ENCODE measurements at regions not wholly inside any gene's neighbourhood (a gene's known extent, or its start where the extent isn't known, plus 50 kb on each side); places are given as distances from the start of the nearest gene placed in this dataset.
"Not testable (repeated sequence)": the region's sequence is repeated elsewhere in the genome, so short reads cannot be mapped to it uniquely, and the experiment has no call there.

DNA sequence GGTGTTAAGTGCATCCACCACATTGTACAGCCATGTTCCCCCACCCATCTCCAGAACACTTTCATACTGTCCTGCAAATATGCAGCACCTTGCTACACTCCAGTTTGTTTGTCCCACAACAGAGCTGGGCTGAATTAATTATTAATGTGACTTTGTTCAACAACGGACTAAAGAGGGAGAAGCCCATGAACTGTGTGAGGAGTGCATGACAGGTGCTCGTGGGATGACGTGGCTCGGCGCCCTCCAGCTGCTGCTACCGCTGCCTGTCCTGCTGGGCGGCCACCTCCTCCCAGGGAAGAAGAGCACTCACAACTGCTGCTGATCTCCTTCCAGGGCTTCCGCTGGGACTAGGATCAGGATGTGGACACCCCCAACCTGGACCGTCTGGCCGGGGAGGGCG, 111.2 kb upstream of the DEFB108B start:
- not testable (repeated sequence) for DNase-seq

DNA sequence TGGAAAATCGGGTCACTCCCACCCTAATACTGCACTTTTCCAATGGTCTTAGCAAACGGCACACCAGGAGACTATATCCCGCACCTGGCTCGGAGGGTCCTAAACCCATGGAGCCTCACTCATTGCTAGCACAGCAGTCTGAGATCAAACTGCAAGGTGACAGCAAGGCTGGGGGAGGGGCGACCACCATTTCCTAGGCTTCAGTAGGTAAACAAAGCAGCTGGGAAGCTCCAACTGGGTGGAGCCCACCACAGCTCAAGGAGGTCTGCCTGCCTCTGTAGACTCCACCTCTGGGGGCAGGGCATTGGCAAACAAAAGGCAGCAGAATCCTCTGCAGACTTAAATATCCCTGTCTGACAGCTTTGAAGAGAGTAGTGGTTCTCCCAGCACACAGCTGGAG, 109.0 kb upstream of the DEFB108B start:
- H3K4me3 ChIP-seq; H3K9me3 ChIP-seq; intact Hi-C loops (cut with DNase I); H3K4me1 ChIP-seq; H3K27ac ChIP-seq; H3K27me3 ChIP-seq; H3K36me3 ChIP-seq; DNase-seq: not testable (repeated sequence)
- WGBS, 2 donors: no CpG with 5 or more reads among the region's 5 CpGs

More for the DNA sequence above, 111.2 kb upstream of the DEFB108B start:
- H3K27me3 ChIP-seq; H3K27ac ChIP-seq; H3K9me3 ChIP-seq; H3K4me3 ChIP-seq; H3K4me1 ChIP-seq; intact Hi-C loops (cut with DNase I); H3K36me3 ChIP-seq: not testable (repeated sequence)
- 71 to 80% methylated on average over 5 to 6 of the region's 11 CpGs for WGBS, 2 donors

DNA sequence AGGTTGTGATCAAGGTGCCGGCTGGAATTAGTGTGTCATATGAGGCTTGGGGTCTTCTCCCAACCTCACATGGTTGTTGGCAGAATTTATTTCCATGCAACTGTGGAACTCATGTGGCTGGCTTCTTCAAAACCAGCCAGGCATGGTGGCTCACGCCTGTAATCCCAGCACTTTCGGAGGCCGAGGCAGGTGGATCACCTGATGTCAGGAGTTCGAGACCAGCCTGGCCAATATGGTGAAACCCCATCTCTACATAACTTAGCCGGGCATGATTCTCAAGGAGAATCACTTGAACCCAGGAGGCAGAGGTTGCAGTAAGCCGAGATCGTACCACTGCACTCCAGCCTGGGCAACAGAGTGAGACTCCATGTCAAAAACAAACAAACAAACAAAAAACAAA, 102.3 kb upstream of the DEFB108B start:
- not testable (repeated sequence) for H3K9me3 ChIP-seq, DNase-seq
- 87% methylated on average over 7 of the region's 8 CpGs; no CpG with 5 or more reads in 1 of the 2 donors for WGBS, 2 donors

DNA sequence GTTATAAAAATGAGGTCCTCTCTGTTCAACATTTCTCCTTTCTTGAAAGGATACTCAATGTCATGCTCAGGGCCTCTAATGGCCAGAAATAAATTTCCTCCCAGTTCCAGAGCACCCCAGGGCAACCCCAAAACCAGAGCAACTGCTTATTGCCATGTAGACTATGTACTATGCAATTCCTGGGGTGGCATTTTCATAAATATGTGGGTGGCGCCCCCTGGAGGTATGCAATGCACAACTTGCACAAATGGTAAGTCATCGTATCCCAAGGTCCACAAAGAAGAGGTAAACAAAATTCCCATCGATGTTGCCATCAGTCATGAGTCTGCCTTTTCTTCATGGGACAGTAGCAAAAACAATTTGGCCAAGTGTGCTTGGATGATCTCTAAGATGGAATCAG, 98.6 kb upstream of the DEFB108B start:
- no CpG with 5 or more reads among the region's 3 CpGs for WGBS, 2 donors
- H3K9me3 ChIP-seq, DNase-seq: not testable (repeated sequence)

More for the DNA sequence above, 102.3 kb upstream of the DEFB108B start:
- H3K27ac ChIP-seq; H3K4me1 ChIP-seq; H3K36me3 ChIP-seq; H3K27me3 ChIP-seq; intact Hi-C loops (cut with DNase I); H3K4me3 ChIP-seq: not testable (repeated sequence)

DNA sequence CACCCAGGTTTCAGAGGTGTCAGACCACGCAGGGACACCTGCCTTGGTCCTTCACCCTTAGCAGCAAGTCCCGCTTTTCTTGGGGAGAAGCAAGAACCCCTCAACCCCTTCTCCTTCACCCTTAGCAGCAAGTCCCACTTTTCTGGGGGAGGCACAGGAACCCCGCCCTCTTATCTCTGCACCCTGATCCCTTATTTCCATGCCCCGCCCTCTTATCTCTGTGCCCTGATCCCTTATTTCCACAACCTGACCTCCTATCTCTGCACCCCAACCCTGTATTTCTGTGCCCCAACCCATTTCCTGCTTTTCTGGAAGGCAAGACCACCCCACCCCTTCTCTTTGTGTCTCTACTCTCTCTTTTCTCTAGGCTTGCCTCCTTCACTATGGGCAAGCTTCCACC, 94.7 kb upstream of the DEFB108B start:
- H3K36me3 ChIP-seq; H3K27me3 ChIP-seq; DNase-seq; H3K9me3 ChIP-seq; intact Hi-C loops (cut with DNase I); H3K4me1 ChIP-seq; H3K4me3 ChIP-seq; H3K27ac ChIP-seq: not testable (repeated sequence)
- 82 to 89% methylated on average over 4 of the region's 4 CpGs for WGBS, 2 donors

More for the DNA sequence above, 98.6 kb upstream of the DEFB108B start:
- H3K4me3 ChIP-seq; H3K36me3 ChIP-seq; H3K4me1 ChIP-seq; H3K27me3 ChIP-seq; intact Hi-C loops (cut with DNase I); H3K27ac ChIP-seq: not testable (repeated sequence)
- TF ChIP-seq, protein P1, sequence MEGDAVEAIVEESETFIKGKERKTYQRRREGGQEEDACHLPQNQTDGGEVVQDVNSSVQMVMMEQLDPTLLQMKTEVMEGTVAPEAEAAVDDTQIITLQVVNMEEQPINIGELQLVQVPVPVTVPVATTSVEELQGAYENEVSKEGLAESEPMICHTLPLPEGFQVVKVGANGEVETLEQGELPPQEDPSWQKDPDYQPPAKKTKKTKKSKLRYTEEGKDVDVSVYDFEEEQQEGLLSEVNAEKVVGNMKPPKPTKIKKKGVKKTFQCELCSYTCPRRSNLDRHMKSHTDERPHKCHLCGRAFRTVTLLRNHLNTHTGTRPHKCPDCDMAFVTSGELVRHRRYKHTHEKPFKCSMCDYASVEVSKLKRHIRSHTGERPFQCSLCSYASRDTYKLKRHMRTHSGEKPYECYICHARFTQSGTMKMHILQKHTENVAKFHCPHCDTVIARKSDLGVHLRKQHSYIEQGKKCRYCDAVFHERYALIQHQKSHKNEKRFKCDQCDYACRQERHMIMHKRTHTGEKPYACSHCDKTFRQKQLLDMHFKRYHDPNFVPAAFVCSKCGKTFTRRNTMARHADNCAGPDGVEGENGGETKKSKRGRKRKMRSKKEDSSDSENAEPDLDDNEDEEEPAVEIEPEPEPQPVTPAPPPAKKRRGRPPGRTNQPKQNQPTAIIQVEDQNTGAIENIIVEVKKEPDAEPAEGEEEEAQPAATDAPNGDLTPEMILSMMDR (IDR thresholded peaks at IDR 0.05): peak in 4 of 6 experiments; percentile 17 to 40 (median 27)

DNA sequence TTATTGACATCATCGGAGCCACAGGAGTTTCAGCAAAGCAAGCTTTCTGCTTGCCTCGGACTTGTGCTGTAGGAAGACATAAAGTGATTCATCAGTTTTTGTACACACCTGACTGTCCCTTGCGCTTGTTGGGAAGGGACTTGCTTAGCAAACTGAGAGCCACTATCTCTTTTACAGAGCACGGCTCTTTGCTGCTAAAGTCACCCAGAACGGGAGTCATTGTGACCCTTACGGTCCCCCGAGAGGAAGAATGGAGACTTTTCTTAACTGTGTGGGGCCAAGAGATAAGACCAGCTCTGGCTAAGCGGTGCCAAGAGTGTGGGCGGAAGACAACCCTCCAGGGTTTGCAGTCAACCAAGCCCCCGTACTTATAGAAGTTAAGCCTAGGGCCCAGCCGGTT, 89.6 kb upstream of the DEFB108B start:
- H3K4me3 ChIP-seq; intact Hi-C loops (cut with DNase I); DNase-seq; H3K27ac ChIP-seq; H3K9me3 ChIP-seq; H3K4me1 ChIP-seq; H3K27me3 ChIP-seq; H3K36me3 ChIP-seq: not testable (repeated sequence)
- WGBS, 2 donors: 57 to 62% methylated on average over 8 to 11 of the region's 11 CpGs

DNA sequence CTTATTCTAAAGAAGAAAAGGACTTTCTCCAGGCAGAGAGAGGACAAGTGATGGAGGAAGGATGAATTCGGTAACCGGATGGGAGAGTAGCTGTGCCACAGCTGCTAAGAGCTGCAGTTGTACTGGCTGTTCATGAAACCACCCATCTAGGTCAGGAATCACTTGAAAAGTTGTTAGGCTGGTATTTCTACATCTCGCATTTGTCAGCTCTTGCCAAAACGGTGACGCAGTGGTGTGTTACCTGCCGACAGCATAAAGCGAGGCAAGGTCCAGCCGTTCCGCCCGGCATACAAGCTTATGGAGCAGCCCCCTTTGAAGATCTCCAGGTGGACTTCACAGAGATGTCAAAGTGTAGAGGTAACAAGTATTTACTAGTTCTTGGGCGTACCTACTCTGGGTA, 87.3 kb upstream of the DEFB108B start:
- WGBS, 2 donors: 44 to 69% methylated on average over 5 to 11 of the region's 11 CpGs
- Histone ChIP-seq H3K4me1 (peaks cover 0 to 20% (median 0%) of the 10 kb centered on the region in 3 donors), H3K4me3 (peak overlapping the region; percentile 26 to 56 (median 42)), H3K27ac (peak overlapping the region; percentile 50 to 80 (median 67))
- intact Hi-C loops (cut with DNase I); DNase-seq; H3K9me3 ChIP-seq; H3K27me3 ChIP-seq; H3K36me3 ChIP-seq: not testable (repeated sequence)

DNA sequence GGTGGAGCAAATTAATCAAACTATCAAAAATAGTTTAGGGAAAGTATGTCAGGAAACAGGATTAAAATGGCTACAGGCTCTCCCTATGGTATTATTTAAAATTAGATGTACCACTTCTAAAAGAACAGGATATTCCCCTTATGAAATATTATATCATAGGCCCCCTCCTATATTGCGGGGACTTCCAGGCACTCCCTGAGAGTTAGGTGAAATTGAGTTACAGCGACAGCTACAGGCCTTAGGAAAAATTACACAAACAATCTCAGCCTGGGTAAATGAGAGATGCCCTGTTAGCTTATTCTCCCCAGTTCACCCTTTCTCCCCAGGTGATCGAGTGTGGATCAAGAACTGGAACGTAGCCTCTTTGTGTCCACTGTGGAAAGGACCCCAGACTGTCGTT, 86.7 kb upstream of the DEFB108B start:
- WGBS, 2 donors: 16 to 20% methylated on average over 1 to 3 of the region's 5 CpGs
- intact Hi-C loops (cut with DNase I); H3K36me3 ChIP-seq; H3K9me3 ChIP-seq; DNase-seq; H3K27me3 ChIP-seq: not testable (repeated sequence)
- Histone ChIP-seq H3K4me1 (peaks cover 0 to 20% (median 0%) of the 10 kb centered on the region in 3 donors), H3K4me3 (peak overlapping the region; percentile 26 to 56 (median 42)), H3K27ac (peak overlapping the region; percentile 50 to 80 (median 67))
- TF ChIP-seq, protein P1 (IDR thresholded peaks at IDR 0.05): peak in 4 of 6 experiments; percentile 21 to 56 (median 38)

DNA sequence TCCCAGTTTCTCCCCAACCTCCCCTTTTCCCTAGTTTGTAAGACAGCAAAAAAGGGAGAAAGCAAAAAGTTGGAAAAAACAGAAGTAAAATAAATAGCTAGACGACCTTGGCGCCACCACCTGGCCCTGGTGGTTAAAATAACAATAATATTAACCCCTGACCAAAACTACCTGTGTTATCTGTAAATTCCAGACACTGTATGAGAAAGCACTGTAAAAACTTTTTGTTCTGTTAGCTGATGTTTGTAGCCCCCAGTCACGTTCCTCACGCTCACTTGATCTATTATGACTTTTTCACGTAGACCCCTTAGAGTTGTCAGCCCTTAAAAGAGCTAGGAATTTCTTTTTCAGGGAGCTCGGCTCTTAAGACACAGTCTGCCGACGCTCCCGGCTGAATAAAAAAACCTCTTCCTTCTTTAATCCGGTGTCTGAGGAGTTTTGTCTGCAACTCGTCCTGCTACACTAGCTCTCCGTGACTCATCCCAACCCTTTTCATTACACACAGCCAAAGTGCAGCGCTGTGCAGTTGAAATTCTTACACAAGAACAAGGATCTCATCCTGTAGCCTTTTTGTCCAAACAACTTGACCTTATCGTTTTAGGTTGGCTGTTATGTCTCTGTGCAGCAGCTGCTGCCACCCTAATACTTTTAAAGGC, 83.9 kb upstream of the DEFB108B start:
- Histone ChIP-seq H3K4me1 (peaks cover 0 to 20% (median 0%) of the 10 kb centered on the region in 3 donors), H3K27ac (peak overlapping the region in 1 of 4 donors; percentile 52)
- H3K4me3 ChIP-seq; H3K9me3 ChIP-seq; H3K27me3 ChIP-seq; intact Hi-C loops (cut with DNase I); DNase-seq; H3K36me3 ChIP-seq: not testable (repeated sequence)
- 24% methylated on average over 12 to 14 of the region's 14 CpGs for WGBS, 2 donors

DNA sequence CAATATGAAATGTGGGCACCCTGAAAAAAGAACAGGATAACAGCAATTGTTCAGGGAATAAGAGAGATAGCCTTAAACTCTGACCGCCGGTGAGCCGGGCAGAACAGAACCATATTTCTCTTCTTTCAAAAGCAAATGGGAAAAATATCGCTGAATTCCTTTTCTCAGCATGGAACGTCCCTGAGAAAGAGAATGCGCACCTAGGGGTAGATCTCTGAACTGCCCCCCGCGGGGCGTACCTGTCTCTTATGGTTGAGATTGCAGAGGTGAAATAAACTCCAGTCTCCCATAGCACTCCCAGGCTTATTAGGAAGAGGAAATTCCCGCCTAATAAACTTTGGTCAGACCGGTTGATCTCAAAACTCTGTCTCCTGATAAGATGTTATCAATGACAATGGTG, 82.1 kb upstream of the DEFB108B start:
- Histone ChIP-seq H3K27me3 (peaks cover 0 to 15% (median 0%) of the 10 kb centered on the region in 4 donors), H3K4me1 (peaks cover 0 to 14% (median 0%) of the 10 kb centered on the region in 3 donors)
- intact Hi-C loops (cut with DNase I); H3K27ac ChIP-seq; H3K36me3 ChIP-seq; H3K4me3 ChIP-seq; DNase-seq; H3K9me3 ChIP-seq: not testable (repeated sequence)
- 76 to 79% methylated on average over 11 of the region's 11 CpGs for WGBS, 2 donors

DNA sequence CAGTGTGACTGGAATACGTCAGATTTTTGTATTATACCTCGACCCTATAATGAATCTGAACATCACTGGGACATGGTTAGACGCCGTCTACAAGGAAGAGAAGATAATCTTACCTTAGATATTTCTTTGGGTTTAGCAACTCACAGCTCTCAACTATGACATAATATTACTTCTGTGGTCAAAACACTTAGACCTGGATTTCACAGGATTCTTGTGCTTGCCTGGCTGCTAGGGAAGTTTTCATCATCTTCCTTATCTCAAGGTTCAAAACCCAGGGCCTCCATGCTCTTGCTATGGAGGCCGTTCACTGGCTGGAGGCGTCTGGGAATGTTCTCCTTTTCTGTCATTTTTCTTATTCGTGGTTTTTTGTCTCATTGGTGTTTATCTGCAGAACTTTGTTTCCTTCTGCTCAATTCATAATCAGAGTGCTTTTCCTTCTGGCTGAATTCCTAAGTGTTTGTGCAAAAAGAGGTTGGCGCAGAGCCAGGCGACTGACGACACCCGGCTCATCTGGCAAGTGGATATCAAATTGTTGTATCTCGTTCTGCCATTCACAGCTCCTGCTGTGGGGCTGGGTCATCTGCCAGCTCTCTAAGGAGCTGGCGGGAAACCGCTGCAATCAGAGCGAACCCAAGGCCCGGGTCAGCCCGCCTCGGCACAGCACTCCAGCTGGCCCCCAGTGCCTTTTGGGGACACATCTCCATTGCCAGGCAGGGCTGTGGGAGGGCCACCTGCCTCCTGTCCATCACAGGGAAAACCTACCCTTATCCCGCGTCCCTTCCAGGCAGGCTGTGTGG, 68.1 kb upstream of the DEFB108B start:
- intact Hi-C loops (cut with DNase I); H3K27ac ChIP-seq; H3K27me3 ChIP-seq; H3K36me3 ChIP-seq; DNase-seq; H3K4me3 ChIP-seq; H3K4me1 ChIP-seq; H3K9me3 ChIP-seq: not testable (repeated sequence)
- 33 to 48% methylated on average over 14 to 16 of the region's 20 CpGs for WGBS, 2 donors

All from esophagus squamous epithelium (tissue), 5 donors.